NCI-H446 (cell line): ENCODE measurements at regions not wholly inside any gene's neighbourhood (a gene's known extent, or its start where the extent isn't known, plus 50 kb on each side); places are given as distances from the start of the nearest gene placed in this dataset.
A peak's percentile ranks its signal among the peaks of the same experiment; 100 is the strongest.

Experiments used
- DNase-seq, 2 experiments: peaks; one replicate each; lab custom pipeline; 2025; lab: John Stamatoyannopoulos, UW

DNA sequence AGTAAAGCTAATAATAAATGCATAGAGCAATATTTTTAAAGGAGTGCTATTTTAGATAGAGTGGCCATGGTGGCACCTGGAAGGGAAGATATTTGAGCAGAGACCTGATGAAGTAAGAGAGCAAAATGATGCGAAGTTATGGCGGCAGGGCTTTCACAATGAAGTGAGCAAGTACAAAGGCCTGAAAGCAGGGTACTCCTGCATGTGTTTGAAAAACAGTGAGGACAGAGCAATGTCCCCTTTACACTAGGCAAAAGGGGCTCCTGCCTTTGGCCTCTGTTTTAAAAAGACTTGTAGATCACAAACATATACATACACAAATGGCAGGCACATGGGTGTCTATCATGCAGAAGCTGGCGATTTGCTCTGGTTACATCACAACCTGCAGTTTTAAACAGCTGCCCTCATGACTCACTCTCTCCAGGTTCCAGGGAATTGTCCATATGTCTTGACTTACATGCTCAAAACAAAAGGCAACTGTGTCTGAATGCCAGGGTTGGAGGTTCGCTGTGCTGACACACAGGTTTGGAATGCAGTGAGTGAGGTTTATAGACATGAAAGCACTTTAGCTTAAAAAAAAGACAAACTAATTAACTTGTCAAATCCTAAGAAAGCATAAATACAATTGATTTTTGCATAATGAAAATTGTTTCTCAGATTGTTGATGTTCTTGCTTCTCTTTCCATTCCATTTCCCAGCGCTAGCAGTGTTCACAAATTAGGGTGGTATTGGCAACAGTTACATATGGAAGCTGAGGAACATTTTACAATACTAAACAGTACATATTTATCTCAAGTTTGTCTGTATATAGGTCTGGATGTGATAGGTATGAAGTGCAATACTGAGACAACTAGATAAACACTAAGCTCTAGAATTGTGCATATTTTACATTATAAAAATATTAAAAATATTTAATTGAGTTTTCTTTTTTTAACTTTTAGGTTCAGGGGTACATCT, 313.9 kb downstream of the BARHL2 start:
- peak; percentile 87 to 95 for DNase-seq

DNA sequence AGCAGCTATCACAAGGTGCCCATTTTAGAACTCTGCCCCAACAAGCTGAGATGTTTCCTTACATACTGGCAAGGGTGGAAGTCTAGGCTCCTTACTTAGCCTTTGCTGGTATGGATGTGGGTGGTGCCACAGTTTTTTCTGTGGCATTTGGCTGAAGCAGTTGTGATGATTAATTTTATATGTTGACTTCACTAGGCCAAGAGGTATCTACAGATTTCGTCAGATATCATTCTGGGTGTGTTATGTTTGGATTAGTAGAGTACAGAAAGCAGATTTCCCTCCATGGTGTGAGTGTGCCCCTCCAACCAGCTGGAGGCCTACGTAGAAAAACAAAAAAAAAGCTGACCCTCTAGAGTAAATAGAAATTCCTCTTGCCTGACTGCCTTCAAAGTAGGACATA, 317.0 kb downstream of the BARHL2 start:
- no peak for DNase-seq

DNA sequence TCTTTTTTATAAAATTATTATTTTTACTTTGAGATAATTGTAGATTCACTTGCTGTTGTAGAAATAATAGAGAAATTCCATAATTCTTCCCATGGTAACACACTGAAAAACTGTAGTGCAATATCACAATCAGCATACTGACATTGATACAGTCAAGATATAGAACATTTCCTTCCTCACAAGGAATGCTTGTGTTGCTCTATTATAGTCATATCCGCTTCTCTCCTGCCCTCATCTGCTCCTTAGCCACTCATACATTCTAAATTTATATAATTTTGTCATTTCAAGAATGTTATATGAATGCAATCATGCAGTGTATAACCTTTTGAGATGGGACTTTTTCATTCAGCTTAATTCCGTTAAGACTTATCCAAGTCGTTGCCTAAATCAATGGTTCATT, 320.2 kb downstream of the BARHL2 start:
- no peak for DNase-seq

DNA sequence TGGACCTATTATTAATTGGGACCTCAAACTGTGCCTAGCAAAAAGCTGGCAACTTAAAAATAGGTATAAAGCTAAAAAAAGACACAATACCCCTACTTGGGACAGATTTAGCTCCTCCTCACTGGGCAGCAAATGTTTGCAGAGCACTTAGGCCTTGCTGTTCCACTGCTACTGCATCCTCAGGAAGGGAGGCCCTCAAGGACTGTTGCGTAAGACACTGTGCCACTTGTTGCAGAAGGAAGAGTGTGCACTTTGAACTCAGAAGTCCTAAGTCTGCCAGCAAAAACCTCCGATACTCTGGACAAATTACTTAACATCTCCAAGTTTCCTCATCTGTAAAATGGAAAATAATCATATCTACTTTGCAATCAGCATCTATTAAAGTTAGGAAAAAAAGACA, 322.9 kb downstream of the BARHL2 start:
- no peak for DNase-seq

DNA sequence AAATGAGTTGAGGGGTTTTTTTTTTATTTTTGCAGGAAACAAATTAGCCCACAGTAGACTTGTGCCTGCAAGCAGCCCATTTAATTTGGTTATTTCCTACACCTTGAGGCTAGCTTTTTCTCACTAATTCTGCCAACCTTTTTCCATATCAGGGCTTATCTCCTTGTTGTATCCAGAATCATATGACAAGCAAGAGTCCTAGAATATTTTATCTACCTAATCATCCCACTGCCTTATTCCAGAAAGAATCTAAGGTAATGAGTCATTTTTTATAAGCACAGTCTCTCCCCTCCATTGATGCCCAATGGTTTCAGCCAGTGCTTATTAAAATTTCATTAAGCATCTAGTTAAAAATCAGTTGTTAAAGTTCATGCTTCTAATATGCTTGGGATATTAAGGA, 324.1 kb downstream of the BARHL2 start:
- no peak for DNase-seq

DNA sequence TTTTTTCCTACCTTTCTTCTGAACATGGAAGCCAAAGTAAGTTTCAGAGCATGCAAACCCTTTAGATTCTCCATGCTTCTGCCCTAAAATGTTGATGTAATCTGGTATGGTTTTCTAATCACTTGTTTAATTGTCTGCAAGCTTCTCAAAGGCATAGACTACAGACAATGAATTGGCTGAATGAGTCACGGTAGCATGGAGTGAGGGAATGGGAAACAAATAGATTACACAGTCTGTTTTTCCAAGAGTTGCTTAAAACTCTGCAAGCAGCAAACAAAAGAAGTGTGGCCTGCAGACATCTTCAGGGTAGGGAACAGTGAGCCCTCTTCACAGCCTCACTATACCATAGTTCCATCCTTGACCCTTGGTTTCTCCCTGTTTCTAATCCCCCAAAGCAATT, 326.0 kb downstream of the BARHL2 start:
- DNase-seq, result no peak

DNA sequence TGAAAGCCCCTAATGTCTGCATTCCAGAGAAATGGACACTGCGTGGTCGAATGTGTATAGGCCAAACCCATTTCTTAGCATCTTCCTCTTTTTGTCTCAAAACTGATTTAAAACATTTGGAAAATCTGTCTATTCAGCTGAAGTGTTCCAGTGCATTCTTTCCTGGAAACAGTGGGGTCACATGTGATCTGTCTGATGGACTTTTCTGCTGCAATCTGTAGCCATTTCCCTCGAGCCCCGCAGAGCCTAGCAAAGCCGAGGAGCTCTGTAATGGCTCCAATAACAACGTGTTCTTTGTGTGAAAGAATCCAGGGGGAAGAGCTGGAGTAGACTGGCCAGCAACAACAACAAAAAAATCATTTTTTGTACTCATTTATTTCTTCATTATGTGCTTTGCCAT, 329.3 kb downstream of the BARHL2 start:
- DNase-seq, result no peak

DNA sequence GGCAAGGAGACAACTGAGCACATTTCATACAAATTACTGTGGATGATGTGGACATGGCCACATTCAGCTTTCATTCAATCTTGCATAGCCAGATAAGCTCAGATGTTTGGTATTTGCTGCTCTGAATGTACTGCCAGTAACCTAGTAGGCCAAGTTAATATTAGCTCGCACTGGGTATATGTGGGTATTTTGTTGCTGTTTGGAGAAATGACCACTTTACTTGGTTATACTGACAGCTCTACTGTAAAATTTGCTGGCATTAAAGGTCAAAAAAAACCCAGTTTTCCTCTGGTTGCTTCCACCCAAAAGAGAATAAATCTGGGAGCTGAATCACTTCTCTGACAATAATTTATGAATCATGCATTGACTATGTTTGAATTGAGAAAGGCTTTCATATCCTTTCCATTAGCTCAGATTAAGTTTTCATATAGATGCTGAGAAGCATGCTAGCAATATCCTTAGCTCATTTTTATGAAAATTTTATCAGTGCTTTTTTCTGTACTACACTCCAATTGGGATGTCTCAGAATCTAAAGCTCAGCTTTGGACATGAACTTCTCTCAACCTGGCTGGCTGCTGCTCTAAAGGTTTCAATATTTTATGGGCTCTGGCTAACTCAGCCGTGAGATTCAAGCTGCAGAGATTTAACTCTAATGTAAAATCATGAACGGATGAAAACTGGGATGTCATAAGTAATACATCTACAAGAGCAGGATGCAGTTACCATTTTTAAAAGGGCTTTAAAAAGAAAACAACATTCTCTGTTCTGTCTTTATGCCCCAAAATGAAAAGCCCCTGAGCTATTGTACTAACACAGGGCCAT, 330.0 kb downstream of the BARHL2 start:
- no peak for DNase-seq

DNA sequence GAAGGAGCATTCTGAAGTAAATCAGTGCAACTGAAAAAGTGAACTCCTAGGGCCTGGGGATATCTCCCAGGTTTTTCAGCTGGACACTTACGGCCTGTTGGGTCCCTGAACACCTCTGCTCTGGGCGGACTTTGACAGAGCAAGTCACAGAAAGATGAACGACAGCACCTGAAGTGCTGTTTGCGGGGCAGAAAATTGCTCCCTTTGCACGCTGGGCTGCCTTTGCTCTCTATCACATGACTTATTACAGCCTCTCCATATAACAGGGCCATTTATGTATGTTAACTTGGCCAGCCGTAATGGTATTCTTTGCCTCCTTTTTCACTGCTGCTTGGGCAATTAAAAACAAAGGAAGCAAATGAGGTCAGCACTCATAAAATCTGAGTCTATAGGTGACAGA, 332.9 kb downstream of the BARHL2 start:
- no peak for DNase-seq

DNA sequence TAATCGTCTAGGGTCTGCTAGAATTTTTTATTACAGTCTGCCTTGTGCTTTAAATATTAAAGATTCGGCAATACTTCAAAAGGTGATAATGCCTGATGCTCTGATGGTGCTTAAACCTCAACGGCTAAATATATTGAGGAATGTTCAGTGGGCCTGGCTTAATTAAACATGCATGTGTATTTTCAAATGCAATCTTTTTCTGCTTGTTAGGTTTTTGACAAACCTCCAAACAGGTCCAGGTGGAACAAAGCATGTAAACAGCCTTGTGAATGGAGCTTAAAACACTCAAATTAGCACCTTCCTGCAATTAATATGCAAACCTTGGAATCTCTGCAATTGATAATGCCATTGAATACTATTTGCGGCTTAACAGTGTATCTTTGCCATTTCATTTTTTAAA, 334.9 kb downstream of the BARHL2 start:
- no peak for DNase-seq

DNA sequence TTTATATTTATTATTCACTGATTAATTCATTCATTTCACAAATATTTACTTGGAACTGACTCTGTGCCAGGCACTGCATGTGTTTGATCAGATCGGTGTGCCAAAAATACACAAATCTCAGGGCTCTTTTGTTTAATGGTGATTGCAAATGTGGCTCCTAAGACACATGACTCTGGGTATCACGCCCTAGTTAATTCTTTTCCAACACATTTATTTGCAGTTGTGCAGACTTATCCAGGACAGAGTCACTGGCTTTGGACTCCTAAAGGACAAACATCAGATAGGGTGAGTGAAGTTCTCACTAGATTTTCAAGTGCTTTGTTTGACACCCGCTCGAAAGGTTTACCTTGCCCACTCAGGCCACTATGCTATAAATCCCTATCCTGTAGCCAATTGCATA, 335.5 kb downstream of the BARHL2 start:
- no peak for DNase-seq

DNA sequence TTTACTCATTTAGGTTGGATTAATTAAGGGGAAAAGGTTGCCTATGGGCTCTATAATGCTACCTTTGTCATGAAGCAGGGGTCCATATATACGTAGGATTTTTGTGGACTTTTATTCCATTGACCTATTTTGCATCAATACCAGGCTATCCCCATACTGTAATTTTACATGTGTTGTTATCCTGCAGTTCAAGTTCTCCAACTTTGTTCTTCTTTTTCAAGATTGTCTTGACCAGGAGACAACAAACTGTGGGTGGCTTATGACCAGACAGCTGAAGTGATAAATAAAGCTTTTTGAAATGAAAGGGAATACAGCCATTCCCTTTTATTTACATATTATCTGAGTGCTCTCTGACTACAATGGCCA, 345.7 kb downstream of the BARHL2 start:
- no peak for DNase-seq

DNA sequence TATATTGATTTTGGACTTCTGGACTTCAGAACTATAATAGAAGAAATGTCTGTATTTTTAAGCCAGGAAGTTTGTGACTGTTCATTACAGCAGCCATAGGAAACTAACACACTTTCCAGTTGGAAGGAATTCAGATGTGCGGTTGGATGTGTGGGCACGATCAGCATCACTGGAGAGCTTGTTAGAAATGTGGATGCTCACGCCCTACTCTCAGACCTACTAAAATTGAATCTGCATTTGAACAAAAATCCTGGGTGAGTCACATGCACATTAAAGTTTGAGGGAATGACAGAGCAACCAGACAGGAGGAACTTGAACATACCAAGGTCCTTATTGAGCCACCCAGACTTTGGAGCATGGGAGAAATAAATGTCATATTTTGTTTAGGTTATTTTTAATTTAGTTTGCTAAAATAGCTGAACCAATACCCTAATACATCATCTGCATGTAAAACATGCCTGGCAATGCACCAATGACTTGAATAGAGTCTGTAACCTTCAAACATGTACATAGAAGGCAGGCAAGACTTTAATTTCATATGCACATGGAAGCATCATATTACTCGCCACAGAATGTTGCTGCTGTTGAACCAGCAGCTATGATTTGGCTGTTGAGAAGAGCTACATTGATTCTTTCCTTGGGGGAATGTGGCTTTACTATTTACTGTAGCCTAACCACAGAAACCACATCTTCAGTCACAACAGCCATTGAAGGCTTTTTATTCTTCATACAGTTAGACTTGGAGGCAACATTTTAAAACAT, 346.2 kb downstream of the BARHL2 start:
- no peak for DNase-seq

DNA sequence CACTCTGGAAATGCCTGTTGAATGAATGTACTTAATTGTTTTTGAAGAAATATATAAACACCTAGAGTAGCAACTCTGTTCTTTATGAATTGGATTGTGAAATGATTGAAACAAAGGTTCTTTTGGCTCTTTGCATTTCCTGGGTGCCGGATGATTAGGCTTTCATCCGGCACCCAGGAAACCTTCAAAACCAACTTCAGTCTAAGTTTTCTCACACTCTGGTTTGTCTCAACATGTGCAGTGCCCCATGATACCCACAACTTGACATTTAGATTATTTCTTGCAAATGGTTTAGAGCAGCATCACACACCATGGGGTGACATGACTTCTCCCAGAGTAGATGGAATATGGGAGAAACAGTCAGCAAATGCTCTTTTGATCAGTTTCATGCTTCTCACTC, 354.9 kb downstream of the BARHL2 start:
- DNase-seq, result no peak

DNA sequence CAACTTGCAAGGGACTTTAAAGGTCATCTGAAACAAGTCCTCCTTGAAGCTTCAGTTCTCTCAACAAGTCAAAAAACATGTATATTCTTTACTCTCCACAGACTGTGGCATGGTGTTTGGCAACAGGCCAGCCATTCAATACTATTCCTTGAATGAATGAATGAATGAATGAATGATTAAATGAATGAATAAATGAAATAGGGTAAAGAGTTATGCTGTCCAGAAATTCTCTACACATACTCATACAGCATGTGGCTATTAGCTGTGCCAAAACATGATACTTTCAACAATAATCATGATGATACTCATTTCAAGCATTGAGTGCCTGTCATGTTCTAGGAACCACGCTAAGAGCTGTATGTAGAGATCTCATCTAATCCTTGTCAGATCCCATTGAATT, 356.1 kb downstream of the BARHL2 start:
- DNase-seq, result no peak

DNA sequence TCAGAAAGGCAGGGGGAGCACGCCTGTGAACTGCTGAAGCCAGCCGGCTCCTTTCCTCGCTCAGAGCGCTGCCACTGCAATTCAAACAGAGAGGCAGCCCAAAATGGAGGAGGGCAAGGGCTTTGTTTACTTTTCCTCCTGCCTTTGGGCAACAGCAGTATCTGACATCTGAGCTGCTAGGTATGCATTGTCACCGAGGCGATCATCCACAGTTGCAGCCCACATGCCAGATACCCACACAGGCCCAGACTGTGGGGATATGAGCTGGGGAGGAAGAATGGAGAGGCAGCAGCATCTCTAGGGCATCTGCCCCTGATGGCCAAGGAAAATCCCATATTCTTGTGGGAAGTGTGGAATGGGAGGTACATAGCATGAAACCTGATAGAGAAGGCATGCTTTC, 357.1 kb downstream of the BARHL2 start:
- DNase-seq, result no peak

DNA sequence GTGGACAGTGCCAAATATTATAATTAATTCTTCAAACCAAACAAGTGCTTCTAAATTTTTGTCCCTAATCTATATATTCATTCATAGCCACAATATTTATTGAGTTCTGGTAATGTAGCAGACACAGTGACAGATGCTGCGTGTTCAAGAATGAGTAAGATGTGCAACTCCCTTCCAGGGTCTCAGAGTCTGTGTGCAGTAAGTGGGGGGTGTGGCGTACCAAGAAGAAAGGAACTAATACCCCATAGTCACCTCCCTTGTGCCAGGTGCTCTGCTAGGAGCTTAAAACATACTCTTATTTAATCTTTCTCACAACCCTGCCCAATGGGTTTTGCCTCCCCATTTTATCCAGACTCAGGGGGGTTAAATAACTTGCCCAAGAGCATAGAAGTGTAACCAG, 358.7 kb downstream of the BARHL2 start:
- DNase-seq, result no peak

DNA sequence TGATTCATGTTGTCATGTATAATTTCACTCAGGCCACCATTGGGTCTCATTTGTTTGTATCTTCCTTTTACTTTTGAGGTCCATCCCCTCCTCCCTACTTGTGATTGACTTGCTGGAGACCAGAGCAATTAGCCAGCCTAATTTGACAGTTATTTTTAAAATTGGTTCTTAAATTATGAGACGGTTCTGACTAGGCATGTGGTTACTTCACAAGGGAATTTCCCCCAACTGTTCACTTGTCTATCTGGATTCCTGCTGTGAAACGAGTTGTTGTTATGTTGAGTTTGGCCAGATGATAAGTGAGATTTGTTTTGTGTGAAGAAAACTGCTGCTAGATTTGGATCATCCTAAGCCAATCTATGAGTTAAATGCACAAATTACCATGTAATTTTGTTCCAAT, 359.1 kb downstream of the BARHL2 start:
- peak in 1 of 2 experiments; percentile 17 for DNase-seq

DNA sequence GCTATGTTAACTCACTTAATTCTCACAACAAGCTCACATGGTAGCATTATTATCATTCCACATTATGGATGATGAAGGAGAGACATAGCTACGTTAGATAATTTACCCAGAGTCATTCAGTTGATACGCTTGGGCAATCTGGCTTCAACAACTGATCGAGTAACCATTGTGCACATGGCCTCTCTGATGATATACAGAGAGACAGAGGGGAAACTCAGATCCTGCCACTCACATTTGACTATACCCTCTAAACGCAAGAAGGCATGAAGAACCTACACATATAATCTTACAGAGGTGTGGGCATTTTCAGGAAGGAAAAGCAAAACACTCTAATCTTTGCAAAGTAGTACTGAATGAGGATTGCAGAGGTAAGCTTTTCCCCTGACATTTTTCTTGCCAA, 360.1 kb downstream of the BARHL2 start:
- no peak for DNase-seq

DNA sequence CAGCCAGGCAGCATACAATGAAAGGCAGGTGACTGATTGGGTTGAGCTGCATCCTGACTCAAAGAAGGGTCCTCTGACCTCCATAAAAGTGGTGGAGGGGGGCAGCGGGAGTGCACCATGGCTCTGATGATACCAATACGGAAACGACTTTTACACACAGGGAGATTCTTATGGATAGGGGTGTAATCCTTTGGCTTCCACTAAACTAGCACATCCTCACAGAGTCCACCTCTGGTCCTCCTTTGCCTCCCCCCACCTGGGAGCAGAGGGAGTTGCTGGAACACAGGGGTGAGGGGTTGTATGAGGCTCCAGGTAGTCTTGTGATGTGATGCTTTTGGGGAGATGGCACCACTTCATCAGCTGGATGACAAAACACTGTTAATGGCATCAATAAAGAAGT, 361.0 kb downstream of the BARHL2 start:
- DNase-seq, result no peak

DNA sequence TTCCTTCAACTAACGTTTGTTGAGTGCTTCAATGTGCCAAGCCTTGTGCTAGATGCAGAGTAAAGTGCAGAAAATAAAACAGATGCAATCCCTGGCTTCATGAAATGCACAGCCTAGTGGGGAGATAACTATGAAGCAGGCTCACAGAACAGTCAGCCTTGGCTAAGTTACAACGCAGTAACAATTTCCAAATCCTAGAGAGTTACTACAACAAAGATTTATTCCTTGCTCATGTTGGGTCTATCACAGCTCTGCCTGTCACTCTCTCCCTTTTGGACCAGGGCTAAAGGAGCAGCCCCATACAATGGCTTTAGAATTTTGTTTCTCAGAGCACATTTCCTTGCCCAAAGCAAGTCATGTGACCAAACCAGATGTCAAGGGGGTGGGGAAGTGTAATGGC, 359.8 kb downstream of the ZNF326 start:
- DNase-seq, result no peak

DNA sequence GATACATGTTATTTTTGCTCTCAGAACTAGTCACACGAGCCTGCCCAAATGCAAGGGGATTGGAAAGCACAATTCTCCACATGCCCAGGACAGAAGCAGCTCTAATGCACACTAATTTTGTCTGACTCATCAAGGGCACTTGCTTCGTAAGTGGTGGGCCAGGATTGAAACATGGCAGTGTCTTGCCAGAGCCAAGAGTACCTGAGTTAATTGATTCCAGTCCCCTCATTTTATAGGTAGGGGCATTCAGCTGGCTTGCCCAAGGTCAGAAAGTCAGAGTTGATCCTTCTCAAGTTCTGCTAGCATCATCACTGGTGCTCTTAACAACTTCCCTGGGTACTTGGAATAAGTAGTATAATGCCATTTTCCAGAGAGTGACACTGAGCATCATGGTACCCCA, 356.1 kb downstream of the ZNF326 start:
- no peak for DNase-seq

DNA sequence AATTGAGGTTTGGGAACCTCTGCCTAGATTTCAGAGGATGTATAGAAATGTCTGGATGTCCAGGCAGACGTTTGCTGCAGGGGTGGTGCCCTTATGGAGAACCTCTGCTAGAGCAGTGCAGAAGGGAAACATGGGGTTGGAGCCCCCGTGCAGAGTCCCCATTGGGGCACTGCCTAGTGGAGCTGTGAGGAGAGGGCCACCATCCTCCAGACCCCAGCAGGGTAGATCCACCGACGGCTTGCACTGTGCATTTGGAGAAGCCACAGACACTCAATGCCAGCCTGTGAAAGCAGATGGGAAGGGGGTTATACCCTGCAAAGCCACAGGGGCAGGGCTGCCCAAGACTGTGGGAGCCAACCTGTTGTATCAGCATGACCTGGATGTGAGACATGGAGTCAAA, 354.6 kb downstream of the ZNF326 start:
- no peak for DNase-seq
